PFSK-1 (cell line): ENCODE measurements at regions not wholly inside any gene's neighbourhood (a gene's known extent, or its start where the extent isn't known, plus 50 kb on each side); places are given as distances from the start of the nearest gene placed in this dataset.

Experiments
- FOXP2 ChIP-seq: optimal IDR thresholded peaks from 2 replicates; pipeline ENCODE3; 2011; ENCODE audit warnings: borderline replicate concordance, control low read depth, inconsistent platforms; ENCODE audit not compliant: insufficient read depth; ENCODE audit errors: extremely low read length, extremely low read depth
- POLR2AphosphoS5 ChIP-seq: IDR thresholded peaks from 2 replicates; pipeline ENCODE4 v1.6.1; 2012; ENCODE audit warnings: low read depth, mild to moderate bottlenecking, control low read depth, low read length, moderate library complexity
- SIN3A ChIP-seq: IDR thresholded peaks from 2 replicates; pipeline ENCODE4 v1.6.1; 2012; ENCODE audit warnings: mild to moderate bottlenecking, low read length, moderate library complexity, borderline replicate concordance; ENCODE audit not compliant: insufficient read depth
- TAF1 ChIP-seq: IDR thresholded peaks from 2 replicates; pipeline ENCODE4 v1.6.1; 2012; ENCODE audit warnings: low read length, control low read depth, borderline replicate concordance; ENCODE audit not compliant: insufficient read depth

- TF ChIP-seq SIN3A: no peak
- no peak for TF ChIP-seq POLR2AphosphoS5
- no peak for TF ChIP-seq TAF1
- no peak for TF ChIP-seq FOXP2
Measured at GRCh38 chr22:48923165-48923865, 904.4 kb downstream of the BRD1 start.
